ENCODE measurements at regions not wholly inside any gene's neighbourhood (a gene's known extent, or its start where the extent isn't known, plus 50 kb on each side); places are given as distances from the start of the nearest gene placed in this dataset.
"Not testable (repeated sequence)": the region's sequence is repeated elsewhere in the genome, so short reads cannot be mapped to it uniquely, and the experiment has no call there.

- TF ChIP-seq, protein P1, sequence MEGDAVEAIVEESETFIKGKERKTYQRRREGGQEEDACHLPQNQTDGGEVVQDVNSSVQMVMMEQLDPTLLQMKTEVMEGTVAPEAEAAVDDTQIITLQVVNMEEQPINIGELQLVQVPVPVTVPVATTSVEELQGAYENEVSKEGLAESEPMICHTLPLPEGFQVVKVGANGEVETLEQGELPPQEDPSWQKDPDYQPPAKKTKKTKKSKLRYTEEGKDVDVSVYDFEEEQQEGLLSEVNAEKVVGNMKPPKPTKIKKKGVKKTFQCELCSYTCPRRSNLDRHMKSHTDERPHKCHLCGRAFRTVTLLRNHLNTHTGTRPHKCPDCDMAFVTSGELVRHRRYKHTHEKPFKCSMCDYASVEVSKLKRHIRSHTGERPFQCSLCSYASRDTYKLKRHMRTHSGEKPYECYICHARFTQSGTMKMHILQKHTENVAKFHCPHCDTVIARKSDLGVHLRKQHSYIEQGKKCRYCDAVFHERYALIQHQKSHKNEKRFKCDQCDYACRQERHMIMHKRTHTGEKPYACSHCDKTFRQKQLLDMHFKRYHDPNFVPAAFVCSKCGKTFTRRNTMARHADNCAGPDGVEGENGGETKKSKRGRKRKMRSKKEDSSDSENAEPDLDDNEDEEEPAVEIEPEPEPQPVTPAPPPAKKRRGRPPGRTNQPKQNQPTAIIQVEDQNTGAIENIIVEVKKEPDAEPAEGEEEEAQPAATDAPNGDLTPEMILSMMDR (IDR thresholded peaks at IDR 0.05; ENCODE audit: unreplicated experiment): no peak
- Mint-ChIP-seq H3K36me3 (ENCODE audit: low read depth, unreplicated experiment) (peaks cover 3% of the 10 kb centered on the region), H3K27ac (ENCODE audit: unreplicated experiment) (no peak overlapping the region), H3K4me1 (ENCODE audit: unreplicated experiment) (no peaks in the 10 kb centered on the region), H3K9me3 (ENCODE audit: unreplicated experiment) (no peaks in the 10 kb centered on the region), H3K27me3 (ENCODE audit: unreplicated experiment) (peaks cover 12% of the 10 kb centered on the region), H3K4me3 (ENCODE audit: unreplicated experiment) (no peak overlapping the region)
- DNase-seq (ENCODE audit: low spot score): no peak
These were observed 319.5 kb upstream of the SFSWAP start for GRCh38 chr12:131391399-131391798.

GRCh38 chr12:131394752-131395151 lies 316.1 kb upstream of the SFSWAP start:
- H3K27me3 Mint-ChIP-seq (ENCODE audit: unreplicated experiment): peaks cover 15% of the 10 kb centered on the region
- DNase-seq (ENCODE audit: low spot score); H3K4me1 Mint-ChIP-seq (ENCODE audit: unreplicated experiment); H3K27ac Mint-ChIP-seq (ENCODE audit: unreplicated experiment); H3K4me3 Mint-ChIP-seq (ENCODE audit: unreplicated experiment); H3K36me3 Mint-ChIP-seq (ENCODE audit: low read depth, unreplicated experiment): not testable (repeated sequence)
- H3K9me3 Mint-ChIP-seq (ENCODE audit: unreplicated experiment): peaks cover 19% of the 10 kb centered on the region

- DNase-seq (ENCODE audit: low spot score); H3K27ac Mint-ChIP-seq (ENCODE audit: unreplicated experiment); H3K36me3 Mint-ChIP-seq (ENCODE audit: low read depth, unreplicated experiment); H3K4me1 Mint-ChIP-seq (ENCODE audit: unreplicated experiment); H3K4me3 Mint-ChIP-seq (ENCODE audit: unreplicated experiment): not testable (repeated sequence)
- Mint-ChIP-seq H3K27me3 (ENCODE audit: unreplicated experiment) (peaks cover 12% of the 10 kb centered on the region), H3K9me3 (ENCODE audit: unreplicated experiment) (peaks cover 19% of the 10 kb centered on the region)
These were observed 315.6 kb upstream of the SFSWAP start for GRCh38 chr12:131395209-131395684.

- H3K27me3 Mint-ChIP-seq (ENCODE audit: unreplicated experiment): peaks cover 9% of the 10 kb centered on the region
- H3K9me3 Mint-ChIP-seq (ENCODE audit: unreplicated experiment): peaks cover 19% of the 10 kb centered on the region
- DNase-seq (ENCODE audit: low spot score): no peak
- H3K27ac Mint-ChIP-seq (ENCODE audit: unreplicated experiment): no peak overlapping the region
- TF ChIP-seq, protein P1 (IDR thresholded peaks at IDR 0.05; ENCODE audit: unreplicated experiment): no peak
- no peak overlapping the region for H3K4me3 Mint-ChIP-seq (ENCODE audit: unreplicated experiment)
- H3K4me1 Mint-ChIP-seq (ENCODE audit: unreplicated experiment): no peaks in the 10 kb centered on the region
- peaks cover 5% of the 10 kb centered on the region for H3K36me3 Mint-ChIP-seq (ENCODE audit: low read depth, unreplicated experiment)
These were observed 314.8 kb upstream of the SFSWAP start for GRCh38 chr12:131395971-131396573.

GRCh38 chr12:131397493-131398181 lies 313.3 kb upstream of the SFSWAP start:
- H3K27ac Mint-ChIP-seq (ENCODE audit: unreplicated experiment): no peak overlapping the region
- H3K4me1 Mint-ChIP-seq (ENCODE audit: unreplicated experiment): no peaks in the 10 kb centered on the region
- DNase-seq (ENCODE audit: low spot score): no peak
- TF ChIP-seq, protein P1 (IDR thresholded peaks at IDR 0.05; ENCODE audit: unreplicated experiment): no peak
- no peak overlapping the region for H3K4me3 Mint-ChIP-seq (ENCODE audit: unreplicated experiment)
- H3K9me3 Mint-ChIP-seq (ENCODE audit: unreplicated experiment): peaks cover 19% of the 10 kb centered on the region
- H3K27me3 Mint-ChIP-seq (ENCODE audit: unreplicated experiment): peaks cover 10% of the 10 kb centered on the region
- peaks cover 5% of the 10 kb centered on the region for H3K36me3 Mint-ChIP-seq (ENCODE audit: low read depth, unreplicated experiment)

GRCh38 chr12:131399000-131399399 lies 311.9 kb upstream of the SFSWAP start:
- Mint-ChIP-seq H3K4me3 (ENCODE audit: unreplicated experiment) (peak overlapping the region; percentile 13), H3K9me3 (ENCODE audit: unreplicated experiment) (peaks cover 19% of the 10 kb centered on the region), H3K27me3 (ENCODE audit: unreplicated experiment) (peaks cover 12% of the 10 kb centered on the region), H3K4me1 (ENCODE audit: unreplicated experiment) (no peaks in the 10 kb centered on the region), H3K27ac (ENCODE audit: unreplicated experiment) (no peak overlapping the region), H3K36me3 (ENCODE audit: low read depth, unreplicated experiment) (peaks cover 5% of the 10 kb centered on the region)
- DNase-seq (ENCODE audit: low spot score): no peak
- TF ChIP-seq, protein P1 (IDR thresholded peaks at IDR 0.05; ENCODE audit: unreplicated experiment): no peak

DNA sequence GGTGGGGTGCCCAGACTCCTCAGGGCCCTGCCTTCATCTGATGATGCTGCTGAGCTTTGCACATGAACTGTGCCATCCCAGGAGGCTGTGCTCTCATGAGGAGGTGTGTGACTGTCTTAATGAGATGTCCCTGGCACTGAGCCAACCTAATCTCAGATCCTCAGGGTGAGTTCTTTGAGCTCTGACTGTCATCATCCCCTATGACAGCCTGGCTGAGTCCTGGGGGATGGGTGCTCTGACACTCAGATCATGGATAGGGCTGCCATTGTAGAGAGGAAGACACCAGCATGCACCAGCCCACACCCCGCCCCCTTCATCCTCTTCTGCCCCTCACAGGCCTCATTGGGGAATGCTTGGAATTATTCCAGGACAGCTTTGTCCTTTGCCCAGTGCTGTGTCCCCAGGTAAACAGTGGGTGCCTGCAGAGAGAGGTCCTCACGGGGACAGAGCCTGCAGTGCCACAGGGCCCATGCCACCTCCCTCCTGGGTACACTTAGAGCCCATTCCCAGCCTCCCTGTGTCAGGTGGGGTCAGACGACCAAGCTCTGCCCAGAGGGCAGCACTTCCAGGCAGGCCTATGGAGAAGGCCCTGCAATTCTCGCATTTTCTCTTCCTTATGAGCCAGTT lies 310.1 kb upstream of the SFSWAP start:
- not testable (repeated sequence) for H3K4me3 Mint-ChIP-seq (ENCODE audit: unreplicated experiment); H3K36me3 Mint-ChIP-seq (ENCODE audit: low read depth, unreplicated experiment)
- H3K27me3 Mint-ChIP-seq (ENCODE audit: unreplicated experiment): peaks cover 12% of the 10 kb centered on the region

More for the DNA sequence above, 310.1 kb upstream of the SFSWAP start:
- not testable (repeated sequence) for DNase-seq (ENCODE audit: low spot score); H3K27ac Mint-ChIP-seq (ENCODE audit: unreplicated experiment); H3K4me1 Mint-ChIP-seq (ENCODE audit: unreplicated experiment)
- H3K9me3 Mint-ChIP-seq (ENCODE audit: unreplicated experiment): peaks cover 19% of the 10 kb centered on the region
